ENCODE measurements at regions not wholly inside any gene's neighbourhood (a gene's known extent, or its start where the extent isn't known, plus 50 kb on each side); places are given as distances from the start of the nearest gene placed in this dataset.

DNA sequence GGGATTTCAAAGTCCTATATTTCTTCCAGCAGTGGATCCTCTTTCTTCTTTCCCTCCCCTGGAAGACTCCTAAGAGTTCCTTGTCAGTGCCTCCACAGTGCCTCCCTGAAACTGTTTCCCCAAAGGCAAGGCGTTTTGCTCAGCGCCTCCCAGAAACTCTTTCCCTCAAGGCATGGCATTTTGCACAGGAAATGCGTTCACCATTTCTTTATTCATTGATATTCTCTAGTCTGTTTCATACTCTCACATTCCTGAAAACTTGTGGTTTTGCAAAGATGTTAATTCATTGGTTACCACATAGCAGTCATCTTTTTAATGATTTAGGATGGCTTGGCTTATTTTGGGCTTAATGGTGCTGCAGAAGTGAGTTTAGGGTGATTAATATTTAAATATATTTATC, 177.3 kb upstream of the SLC10A2 start:
- Histone ChIP-seq H3K23ac (ENCODE audit: insufficient read length) (no peak overlapping the region), H4K8ac (ENCODE audit: extremely low read depth, insufficient read depth, low read length) (no peak overlapping the region), H3K9me3 (ENCODE audit: insufficient read depth in 2 of 2, low read depth in 1 of 2, low read length in 1 of 2) (no peaks in the 10 kb centered on the region), H3K4me2 (ENCODE audit: insufficient read depth in 1 of 2, low read depth in 2 of 2, low read length in 2 of 2) (no peak overlapping the region), H4K5ac (ENCODE audit: insufficient read length, low read depth, low read length) (no peak overlapping the region), H3K14ac (ENCODE audit: insufficient read length) (no peak overlapping the region), H3K18ac (ENCODE audit: extremely low read depth, low read length) (no peak overlapping the region), H2BK20ac (ENCODE audit: low read length) (no peak overlapping the region), H2AFZ (ENCODE audit: low read length) (no peak overlapping the region), H2BK120ac (replicated peaks; ENCODE audit: low read depth, low read length) (no peak overlapping the region), H2BK12ac (ENCODE audit: low read depth, low read length) (no peak overlapping the region), H3K79me2 (ENCODE audit: control insufficient read depth in 1 of 2, insufficient read depth in 2 of 2, low read length in 2 of 2) (no peaks in the 10 kb centered on the region), H3K9ac (replicated peaks in 1 of 4; ENCODE audit: extremely low read depth in 1 of 4, low read depth in 3 of 4, low read length in 3 of 4) (no peak overlapping the region), H2BK5ac (ENCODE audit: low read depth, low read length) (no peak overlapping the region), H4K91ac (replicated peaks; ENCODE audit: insufficient read length, low read length) (no peak overlapping the region), H3K79me1 (ENCODE audit: low read depth, low read length) (no peaks in the 10 kb centered on the region), H3K27me3 (replicated peaks in 1 of 4; ENCODE audit: control insufficient read depth in 3 of 4, extremely low read depth in 1 of 4, insufficient read depth in 3 of 4, low read length in 3 of 4) (peaks cover 0 to under 1% (median 0%) of the 10 kb centered on the region in 4 experiments; a peak in 1 of 7 replicates), H3K4me1 (replicated peaks in 1 of 4; ENCODE audit: control insufficient read depth in 3 of 4, insufficient read depth in 4 of 4, low read length in 3 of 4) (no peaks in the 10 kb centered on the region), H2BK15ac (ENCODE audit: low read length) (no peak overlapping the region), H3K36me3 (ENCODE audit: control insufficient read depth in 2 of 4, insufficient read depth in 4 of 4, low read length in 3 of 4) (no peaks in the 10 kb centered on the region), H3K27ac (ENCODE audit: low read depth, low read length) (no peak overlapping the region), H4K20me1 (replicated peaks in 1 of 2; ENCODE audit: control insufficient read depth in 1 of 2, insufficient read depth in 2 of 2, low read length in 2 of 2) (no peaks in the 10 kb centered on the region), H3K56ac (replicated peaks; ENCODE audit: insufficient read length, low read depth, low read length) (no peak overlapping the region), H3K4ac (replicated peaks; ENCODE audit: insufficient read length, low read depth, low read length) (no peak overlapping the region), H2AK5ac (ENCODE audit: low read depth, low read length) (no peak overlapping the region), H3K23me2 (ENCODE audit: low read depth, low read length) (no peaks in the 10 kb centered on the region), H3K4me3 (ENCODE audit: extremely low read depth in 1 of 4, insufficient read depth in 2 of 4, low read depth in 3 of 4, low read length in 4 of 4) (no peak overlapping the region)
- TF ChIP-seq RAD21 (IDR thresholded peaks at IDR 0.05 in 1 of 2, conservative IDR thresholded peaks at IDR 0.05 in 1 of 2; ENCODE audit: low read depth in 2 of 2, low read length in 2 of 2) (no peak), ASH2L (IDR thresholded peaks at IDR 0.05; ENCODE audit: low read length) (no peak), TCF12 (IDR thresholded peaks at IDR 0.05; ENCODE audit: low read depth, low read length) (no peak), HDAC6 (IDR thresholded peaks at IDR 0.05; ENCODE audit: low read depth, low read length) (no peak)
- no peak for FAIRE-seq
- WGBS, 2 experiments (ENCODE audit: extremely low coverage in 1 of 2, insufficient coverage in 1 of 2, insufficient read length in 1 of 2, insufficient replicate concordance in 2 of 2, low coverage in 1 of 2, low lambda C conversion rate in 2 of 2, missing lambda C conversion rate in 1 of 2): 93% methylated on average over 3 of the region's 3 CpGs; no CpG with 5 or more reads in 1 of the 2 experiments
- POLR2A ChIA-PET (ENCODE audit: partially characterized antibody): no interaction called here
- no peak for DNase-seq (ENCODE audit: low read depth in 1 of 2, low spot score in 2 of 2)
- CTCF ChIA-PET (ENCODE audit: partially characterized antibody): no interaction called here
